ENCODE measurements at regions not wholly inside any gene's neighbourhood (a gene's known extent, or its start where the extent isn't known, plus 50 kb on each side); places are given as distances from the start of the nearest gene placed in this dataset.

GRCh38 chr10:104582602-104582951 lies 58.5 kb upstream of the SORCS3 start:
- Histone ChIP-seq H3K9ac (ENCODE audit: insufficient read depth in 1 of 2, low read length in 2 of 2) (no peak overlapping the region), H3K9me3 (ENCODE audit: control insufficient read depth in 4 of 4, insufficient read depth in 3 of 4, low read length in 3 of 4) (peaks cover 0 to 2% (median 0%) of the 10 kb centered on the region in 4 donors), H3K4me3 (no peak overlapping the region), H3K27ac (ENCODE audit: low read depth in 1 of 2, low read length in 1 of 2) (no peak overlapping the region), H3K36me3 (ENCODE audit: control insufficient read depth in 4 of 4, insufficient read depth in 4 of 4, low read length in 4 of 4) (no peaks in the 10 kb centered on the region), H3K4me1 (ENCODE audit: control insufficient read depth in 5 of 5, insufficient read depth in 5 of 5, low read length in 5 of 5) (peaks cover 0 to 6% (median 0%) of the 10 kb centered on the region in 5 donors), H3K27me3 (ENCODE audit: control insufficient read depth in 3 of 3, insufficient read depth in 3 of 3, low read length in 2 of 3) (peaks cover 0 to 13% (median 7%) of the 10 kb centered on the region in 3 donors)
- 79 to 92% methylated on average over 4 of the region's 4 CpGs for WGBS, 2 donors
- no peak for DNase-seq
- ATAC-seq (ENCODE audit: insufficient read depth, low FRiP score), result no peak
- no peak for TF ChIP-seq CTCF (IDR thresholded peaks at IDR 0.05; ENCODE audit: control extremely low read depth, extremely low read depth)

GRCh38 chr10:104582966-104583365 lies 58.1 kb upstream of the SORCS3 start:
- DNase-seq (no peak), ATAC-seq (ENCODE audit: insufficient read depth, low FRiP score) (no peak)
- WGBS, 2 donors, result 82 to 96% methylated on average over 1 of the region's 1 CpG
- Histone ChIP-seq H3K9me3 (ENCODE audit: control insufficient read depth in 4 of 4, insufficient read depth in 3 of 4, low read length in 3 of 4) (peaks cover 0 to 2% (median 0%) of the 10 kb centered on the region in 4 donors), H3K9ac (ENCODE audit: insufficient read depth in 1 of 2, low read length in 2 of 2) (no peak overlapping the region), H3K4me3 (no peak overlapping the region), H3K27ac (ENCODE audit: low read depth in 1 of 2, low read length in 1 of 2) (no peak overlapping the region), H3K4me1 (ENCODE audit: control insufficient read depth in 5 of 5, insufficient read depth in 5 of 5, low read length in 5 of 5) (peaks cover 0 to 6% (median 0%) of the 10 kb centered on the region in 5 donors), H3K27me3 (ENCODE audit: control insufficient read depth in 3 of 3, insufficient read depth in 3 of 3, low read length in 2 of 3) (peaks cover 0 to 10% (median 6%) of the 10 kb centered on the region in 3 donors), H3K36me3 (ENCODE audit: control insufficient read depth in 4 of 4, insufficient read depth in 4 of 4, low read length in 4 of 4) (no peaks in the 10 kb centered on the region)
- no peak for TF ChIP-seq CTCF (IDR thresholded peaks at IDR 0.05; ENCODE audit: control extremely low read depth, extremely low read depth)

- DNase-seq (no peak), ATAC-seq (ENCODE audit: insufficient read depth, low FRiP score) (no peak)
- H3K4me1 ChIP-seq (ENCODE audit: control insufficient read depth in 5 of 5, insufficient read depth in 5 of 5, low read length in 5 of 5), result peaks cover 0 to 6% (median 0%) of the 10 kb centered on the region in 5 donors
- H3K4me3 ChIP-seq, result no peak overlapping the region
- H3K9ac ChIP-seq (ENCODE audit: insufficient read depth in 1 of 2, low read length in 2 of 2), result no peak overlapping the region
- H3K9me3 ChIP-seq (ENCODE audit: control insufficient read depth in 4 of 4, insufficient read depth in 3 of 4, low read length in 3 of 4), result peaks cover 0 to 2% (median 0%) of the 10 kb centered on the region in 4 donors
- no peak for TF ChIP-seq CTCF (IDR thresholded peaks at IDR 0.05; ENCODE audit: control extremely low read depth, extremely low read depth)
- WGBS, 2 donors, result 71 to 85% methylated on average over 7 of the region's 7 CpGs
- no peaks in the 10 kb centered on the region for H3K36me3 ChIP-seq (ENCODE audit: control insufficient read depth in 4 of 4, insufficient read depth in 4 of 4, low read length in 4 of 4)
- H3K27ac ChIP-seq (ENCODE audit: low read depth in 1 of 2, low read length in 1 of 2), result no peak overlapping the region
- H3K27me3 ChIP-seq (ENCODE audit: control insufficient read depth in 3 of 3, insufficient read depth in 3 of 3, low read length in 2 of 3), result peaks cover 0 to 6% (median 2%) of the 10 kb centered on the region in 3 donors
These were observed 56.5 kb upstream of the SORCS3 start for GRCh38 chr10:104584541-104584940.

- H3K4me1 ChIP-seq (ENCODE audit: control insufficient read depth in 5 of 5, insufficient read depth in 5 of 5, low read length in 5 of 5), result no peaks in the 10 kb centered on the region
- peaks cover 0 to 2% (median 0%) of the 10 kb centered on the region in 4 donors for H3K9me3 ChIP-seq (ENCODE audit: control insufficient read depth in 4 of 4, insufficient read depth in 3 of 4, low read length in 3 of 4)
- H3K36me3 ChIP-seq (ENCODE audit: control insufficient read depth in 4 of 4, insufficient read depth in 4 of 4, low read length in 4 of 4), result no peaks in the 10 kb centered on the region
- no peak overlapping the region for H3K9ac ChIP-seq (ENCODE audit: insufficient read depth in 1 of 2, low read length in 2 of 2)
- no peak for TF ChIP-seq CTCF (IDR thresholded peaks at IDR 0.05; ENCODE audit: control extremely low read depth, extremely low read depth)
- H3K27ac ChIP-seq (ENCODE audit: low read depth in 1 of 2, low read length in 1 of 2), result no peak overlapping the region
- H3K4me3 ChIP-seq, result no peak overlapping the region
- WGBS, 2 donors, result 78 to 87% methylated on average over 2 of the region's 2 CpGs
- DNase-seq (no peak), ATAC-seq (ENCODE audit: insufficient read depth, low FRiP score) (no peak)
- H3K27me3 ChIP-seq (ENCODE audit: control insufficient read depth in 3 of 3, insufficient read depth in 3 of 3, low read length in 2 of 3), result peaks cover 0 to 4% (median 0%) of the 10 kb centered on the region in 3 donors
These were observed 53.3 kb upstream of the SORCS3 start for GRCh38 chr10:104587751-104588150.

Data from lung (tissue), 11 donors.